ENCODE measurements at regions not wholly inside any gene's neighbourhood (a gene's known extent, or its start where the extent isn't known, plus 50 kb on each side); places are given as distances from the start of the nearest gene placed in this dataset.

GRCh38 chr19:30070198-30070967 is 128.3 kb downstream of the URI1 start:
- TF ChIP-seq CTCF (IDR thresholded peaks at IDR 0.05) = no peak
- no peak for TF ChIP-seq EZH2 (IDR thresholded peaks at IDR 0.05; ENCODE audit: borderline replicate concordance, insufficient read depth, low read depth, low read length, poor library complexity, severe bottlenecking)
